CD4-positive, alpha-beta T cell (primary cell): ENCODE measurements at regions not wholly inside any gene's neighbourhood (a gene's known extent, or its start where the extent isn't known, plus 50 kb on each side); places are given as distances from the start of the nearest gene placed in this dataset.

ENCODE experiments used
- ATAC-seq: fragments of 200-7000 bp; cut with Tn5 transposase; one replicate; pipeline ENCODE4 v1.10.0; 2022; ENCODE audit warnings: mild to moderate bottlenecking; ENCODE audit not compliant: poor library complexity
- CTCF ChIA-PET: fragments of 350-600 bp; sonication (Branson Sonifier 250); formaldehyde crosslinking; loops from one replicate; lab custom pipeline; 2021; ENCODE audit warnings: antibody characterized with exemption, inconsistent platforms; lab: Charles Lee
- POLR2A ChIA-PET: fragments of 350-600 bp; sonication (Branson Sonifier 250); formaldehyde crosslinking; loops from one replicate; lab custom pipeline; 2021; ENCODE audit warnings: antibody characterized with exemption, inconsistent platforms; lab: Charles Lee
- DNase-seq, 14 experiments: peaks; one replicate each; pipeline ENCODE4 v3.0.0-alpha.2; 2013 to 2020; ENCODE audit warnings: mixed read lengths in 2 of 14
- H3K27ac ChIP-seq, 2 donors: one replicate each; pipeline versions ENCODE4 v1.5.1 to v1.7.0; 2013; ENCODE audit warnings: low read length in 2 of 2, low read depth in 1 of 2, mild to moderate bottlenecking in 1 of 2
- H3K27me3 ChIP-seq, 2 experiments: 1 replicate in 1 of 2; 2 replicates in 1 of 2; pipeline versions ENCODE4 v1.6.1 to v1.7.0; 2013; ENCODE audit warnings: low read length in 2 of 2, control low read depth in 1 of 2, mild to moderate bottlenecking in 1 of 2, moderate library complexity in 1 of 2; ENCODE audit not compliant: insufficient read depth in 2 of 2, control insufficient read depth in 1 of 2
- H3K36me3 ChIP-seq: one replicate; pipeline ENCODE4 v1.6.1; 2013; ENCODE audit warnings: low read length, control low read depth; ENCODE audit not compliant: insufficient read depth
- H3K4me1 ChIP-seq: one replicate; pipeline ENCODE4 v1.6.1; 2013; ENCODE audit warnings: low read length, control low read depth; ENCODE audit not compliant: insufficient read depth
- H3K4me3 ChIP-seq: one replicate; pipeline ENCODE4 v1.5.1; 2013; ENCODE audit warnings: mild to moderate bottlenecking, low read length, moderate library complexity
- H3K9me3 ChIP-seq, 2 experiments: 1 replicate in 1 of 2; 2 replicates in 1 of 2; pipeline versions ENCODE4 v1.6.1 to v1.7.0; 2013; ENCODE audit warnings: low read length in 2 of 2, mild to moderate bottlenecking in 2 of 2, control low read depth in 1 of 2, moderate library complexity in 1 of 2; ENCODE audit not compliant: control insufficient read depth in 1 of 2, insufficient read depth in 1 of 2
- H3K27ac Mint-ChIP-seq: one replicate; pipeline ENCODE4 v1.8.0; 2020; ENCODE audit warnings: mixed read lengths
- H3K27me3 Mint-ChIP-seq: one replicate; pipeline ENCODE4 v1.8.0; 2021; ENCODE audit warnings: mixed read lengths
- H3K36me3 Mint-ChIP-seq: one replicate; pipeline ENCODE4 v1.8.0; 2021; ENCODE audit warnings: low read depth, mixed read lengths
- H3K4me1 Mint-ChIP-seq: one replicate; pipeline ENCODE4 v1.8.0; 2021; ENCODE audit warnings: low read depth, mixed read lengths
- H3K4me3 Mint-ChIP-seq: one replicate; pipeline ENCODE4 v1.8.0; 2020; ENCODE audit warnings: mild to moderate bottlenecking, mixed read lengths
- H3K9me3 Mint-ChIP-seq: one replicate; pipeline ENCODE4 v1.8.0; 2020; ENCODE audit warnings: mixed read lengths
- CTCF ChIP-seq: fragments of 200-600 bp; IDR thresholded peaks from one replicate; pipeline ENCODE4 v1.8.0; 2022; ENCODE audit warnings: antibody characterized with exemption, mild to moderate bottlenecking
- intact Hi-C, 2 experiments: fragments of 100-400 bp; cut with DNase I in 1 of 2; cut with micrococcal nuclease in 1 of 2; formaldehyde crosslinking; loops; one replicate each; pipeline versions ENCODE4 v1.15.1 to v1.9.0; 2023 to 2025; cut with DNase I, micrococcal nuclease

GRCh38 chr22:48745842-48746788 is 1081.6 kb downstream of the BRD1 start:
- Mint-ChIP-seq H3K36me3 (no peaks in the 10 kb centered on the region), H3K27ac (no peak overlapping the region), H3K9me3 (no peaks in the 10 kb centered on the region), H3K4me3 (no peak overlapping the region), H3K4me1 (no peaks in the 10 kb centered on the region), H3K27me3 (no peaks in the 10 kb centered on the region)
- H3K9me3 ChIP-seq, result peaks cover 0 to 25% of the 10 kb centered on the region in 2 experiments
- no peaks in the 10 kb centered on the region for H3K36me3 ChIP-seq
- intact Hi-C loops, result no loop called here
- no peak overlapping the region for H3K4me3 ChIP-seq
- no peaks in the 10 kb centered on the region for H3K27me3 ChIP-seq
- no peak overlapping the region for H3K27ac ChIP-seq
- peak in 2 of 14 experiments; percentile 6 to 12 for DNase-seq
- no peaks in the 10 kb centered on the region for H3K4me1 ChIP-seq
- POLR2A ChIA-PET, result no interaction called here
- CTCF ChIA-PET, result no interaction called here
- TF ChIP-seq CTCF, result no peak
- no peak for ATAC-seq

GRCh38 chr22:48744967-48745841 is 1082.5 kb downstream of the BRD1 start:
- H3K4me3 Mint-ChIP-seq, result no peak overlapping the region
- no peak overlapping the region for H3K27ac ChIP-seq
- no peaks in the 10 kb centered on the region for H3K27me3 Mint-ChIP-seq
- H3K27me3 ChIP-seq, result no peaks in the 10 kb centered on the region
- no peak overlapping the region for H3K4me3 ChIP-seq
- H3K27ac Mint-ChIP-seq, result no peak overlapping the region
- intact Hi-C loops, result no loop called here
- no peaks in the 10 kb centered on the region for H3K36me3 ChIP-seq
- DNase-seq (peak in 1 of 14 experiments; percentile 26), ATAC-seq (no peak)
- ChIA-PET CTCF (no interaction called here), POLR2A (no interaction called here)
- no peaks in the 10 kb centered on the region for H3K36me3 Mint-ChIP-seq
- no peak for TF ChIP-seq CTCF
- peaks cover 0 to 34% of the 10 kb centered on the region in 2 experiments for H3K9me3 ChIP-seq
- H3K9me3 Mint-ChIP-seq, result no peaks in the 10 kb centered on the region
- H3K4me1 ChIP-seq, result no peaks in the 10 kb centered on the region
- H3K4me1 Mint-ChIP-seq, result no peaks in the 10 kb centered on the region

GRCh38 chr22:48744283-48744641 is 1083.4 kb downstream of the BRD1 start:
- DNase-seq (no peak), ATAC-seq (no peak)
- Histone ChIP-seq H3K9me3 (peaks cover 0 to 39% of the 10 kb centered on the region in 2 experiments), H3K4me3 (no peak overlapping the region), H3K27me3 (no peaks in the 10 kb centered on the region), H3K27ac (no peak overlapping the region), H3K36me3 (no peaks in the 10 kb centered on the region), H3K4me1 (no peaks in the 10 kb centered on the region)
- TF ChIP-seq CTCF, result no peak
- intact Hi-C loops, result no loop called here
- Mint-ChIP-seq H3K4me1 (no peaks in the 10 kb centered on the region), H3K27me3 (no peaks in the 10 kb centered on the region), H3K9me3 (no peaks in the 10 kb centered on the region), H3K27ac (no peak overlapping the region), H3K36me3 (no peaks in the 10 kb centered on the region), H3K4me3 (no peak overlapping the region)
- ChIA-PET POLR2A (no interaction called here), CTCF (no interaction called here)
